ENCODE measurements at regions not wholly inside any gene's neighbourhood (a gene's known extent, or its start where the extent isn't known, plus 50 kb on each side); places are given as distances from the start of the nearest gene placed in this dataset.

DNA sequence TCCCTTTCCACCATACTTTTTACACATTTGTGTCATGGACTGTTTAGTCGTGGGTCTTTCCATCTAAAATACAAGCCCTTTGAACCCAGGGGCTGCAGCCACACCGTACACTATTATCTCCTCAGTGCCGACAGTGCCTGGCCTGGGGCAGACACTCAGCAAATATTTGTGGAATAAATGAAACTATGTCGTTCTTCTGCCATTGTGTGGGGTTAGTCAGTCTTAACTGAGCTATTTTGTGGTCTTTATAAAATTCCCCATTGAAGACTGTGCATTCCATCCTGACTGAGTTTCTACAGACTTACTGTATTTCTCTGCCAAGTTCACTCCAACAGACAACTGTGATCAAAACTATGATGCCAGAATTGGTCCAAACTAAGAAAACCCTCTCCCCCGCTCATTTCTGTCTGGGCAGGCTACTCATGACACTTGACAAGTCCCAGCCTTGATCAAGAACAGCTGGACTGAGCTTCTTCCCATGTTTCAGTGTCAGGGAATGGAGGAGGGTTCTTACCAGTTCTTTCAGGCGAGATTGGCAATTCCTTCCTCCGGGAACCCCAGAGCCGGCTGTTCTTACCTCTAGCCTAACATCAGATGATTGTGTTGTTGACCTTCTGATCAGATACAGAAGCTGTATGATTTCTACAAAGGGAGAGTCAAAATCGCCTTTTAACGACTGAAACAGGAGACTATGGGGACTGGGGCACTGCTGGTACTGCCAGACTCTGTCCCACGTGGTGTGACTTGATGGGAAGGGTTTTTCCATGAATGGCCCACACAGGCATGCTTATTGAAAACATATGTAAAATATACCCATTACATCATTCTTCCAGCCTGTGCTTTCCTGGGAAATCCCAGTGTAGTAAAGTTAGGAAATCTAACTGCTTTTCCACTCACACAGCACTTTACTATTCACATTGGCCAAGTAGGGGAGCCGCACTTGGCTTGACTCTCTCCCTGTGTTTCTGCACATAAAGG lies 77.4 kb upstream of the NPAS2 start:
- Histone ChIP-seq H2AFZ (ENCODE audit: low read length) (no peak overlapping the region), H4K20me1 (ENCODE audit: insufficient read depth, low read length) (no peaks in the 10 kb centered on the region), H3K27me3 (ENCODE audit: insufficient read depth, low read length) (no peaks in the 10 kb centered on the region), H3K4me3 (ENCODE audit: insufficient read depth, low read length) (peak overlapping the region; percentile 36), H3K27ac (ENCODE audit: low read depth, low read length) (peak overlapping the region; percentile 99), H3K79me2 (ENCODE audit: insufficient read depth, low read length) (no peaks in the 10 kb centered on the region), H3K4me2 (ENCODE audit: insufficient read depth, low read length) (peak overlapping the region; percentile 71), H3K9me3 (ENCODE audit: low read depth, low read length) (no peaks in the 10 kb centered on the region), H3K36me3 (ENCODE audit: insufficient read depth, low read length) (no peaks in the 10 kb centered on the region), H3K4me1 (ENCODE audit: insufficient read depth, low read length) (peaks cover 33% of the 10 kb centered on the region)
- DNase-seq (ENCODE audit: insufficient read length, low spot score, missing footprints) = peak; percentile 82
- no peak for TF ChIP-seq CTCF (IDR thresholded peaks at IDR 0.05; ENCODE audit: extremely low read depth, low read depth, low read length)

DNA sequence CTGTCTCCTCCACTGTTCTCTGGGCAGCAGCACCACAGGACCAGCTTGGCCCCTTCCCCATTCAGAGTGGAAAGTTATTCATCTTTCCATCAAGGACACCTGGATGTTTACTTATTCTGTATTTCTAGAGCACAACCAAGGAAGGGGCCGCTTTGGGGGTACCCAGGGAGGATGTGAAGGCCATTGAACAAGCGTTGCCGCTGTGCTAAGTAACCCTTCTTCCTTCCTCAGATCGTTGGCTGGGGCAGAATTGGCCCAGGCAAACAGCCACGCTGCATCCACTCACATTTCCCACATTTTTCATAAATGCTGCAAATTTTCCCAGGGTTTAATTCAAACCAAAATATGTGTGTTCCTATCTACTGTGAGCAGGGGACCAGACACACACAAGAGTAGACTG lies 76.2 kb upstream of the NPAS2 start:
- H3K27ac ChIP-seq (ENCODE audit: low read depth, low read length) = peak overlapping the region; percentile 99
- H3K4me2 ChIP-seq (ENCODE audit: insufficient read depth, low read length) = no peak overlapping the region
- no peaks in the 10 kb centered on the region for H3K79me2 ChIP-seq (ENCODE audit: insufficient read depth, low read length)

GRCh38 chr2:100744184-100744583 lies 75.8 kb upstream of the NPAS2 start:
- Histone ChIP-seq H3K27me3 (ENCODE audit: insufficient read depth, low read length) (no peaks in the 10 kb centered on the region), H4K20me1 (ENCODE audit: insufficient read depth, low read length) (no peaks in the 10 kb centered on the region), H3K79me2 (ENCODE audit: insufficient read depth, low read length) (no peaks in the 10 kb centered on the region), H3K36me3 (ENCODE audit: insufficient read depth, low read length) (no peaks in the 10 kb centered on the region), H3K4me3 (ENCODE audit: insufficient read depth, low read length) (no peak overlapping the region), H3K4me2 (ENCODE audit: insufficient read depth, low read length) (no peak overlapping the region), H3K27ac (ENCODE audit: low read depth, low read length) (peak overlapping the region; percentile 0), H3K4me1 (ENCODE audit: insufficient read depth, low read length) (peaks cover 46% of the 10 kb centered on the region), H2AFZ (ENCODE audit: low read length) (no peak overlapping the region), H3K9me3 (ENCODE audit: low read depth, low read length) (no peaks in the 10 kb centered on the region)
- no peak for TF ChIP-seq CTCF (IDR thresholded peaks at IDR 0.05; ENCODE audit: extremely low read depth, low read depth, low read length)
- no peak for DNase-seq (ENCODE audit: insufficient read length, low spot score, missing footprints)

More for the DNA sequence above, 76.2 kb upstream of the NPAS2 start:
- Histone ChIP-seq H3K4me1 (ENCODE audit: insufficient read depth, low read length) (peaks cover 45% of the 10 kb centered on the region), H2AFZ (ENCODE audit: low read length) (no peak overlapping the region), H3K27me3 (ENCODE audit: insufficient read depth, low read length) (no peaks in the 10 kb centered on the region), H4K20me1 (ENCODE audit: insufficient read depth, low read length) (no peaks in the 10 kb centered on the region), H3K4me3 (ENCODE audit: insufficient read depth, low read length) (no peak overlapping the region), H3K36me3 (ENCODE audit: insufficient read depth, low read length) (no peaks in the 10 kb centered on the region), H3K9me3 (ENCODE audit: low read depth, low read length) (no peaks in the 10 kb centered on the region)
- DNase-seq (ENCODE audit: insufficient read length, low spot score, missing footprints) = no peak
- TF ChIP-seq CTCF (IDR thresholded peaks at IDR 0.05; ENCODE audit: extremely low read depth, low read depth, low read length) = no peak

DNA sequence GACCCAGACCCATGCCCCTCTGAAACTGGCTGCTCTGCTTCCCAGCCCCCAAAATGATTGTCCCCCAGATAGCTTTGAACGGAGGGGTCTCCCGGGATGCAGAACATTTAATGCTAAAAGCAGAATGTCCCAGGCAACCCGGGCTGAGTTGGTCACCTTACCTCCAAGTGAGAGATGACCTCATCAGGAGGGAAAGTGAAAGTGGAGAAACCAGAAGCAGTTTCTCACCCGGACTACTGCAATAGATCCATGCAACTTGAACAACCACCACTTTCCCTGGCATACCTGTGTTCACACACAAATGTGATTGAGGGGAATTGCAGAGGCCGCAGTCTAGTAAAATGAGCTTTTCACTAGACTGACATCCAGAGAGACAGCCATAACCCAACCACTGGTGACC lies 75.3 kb upstream of the NPAS2 start:
- TF ChIP-seq CTCF (IDR thresholded peaks at IDR 0.05; ENCODE audit: extremely low read depth, low read depth, low read length) = no peak
- Histone ChIP-seq H3K4me1 (ENCODE audit: insufficient read depth, low read length) (peaks cover 46% of the 10 kb centered on the region), H3K9me3 (ENCODE audit: low read depth, low read length) (no peaks in the 10 kb centered on the region), H3K27ac (ENCODE audit: low read depth, low read length) (peak overlapping the region; percentile 20), H3K27me3 (ENCODE audit: insufficient read depth, low read length) (no peaks in the 10 kb centered on the region), H3K79me2 (ENCODE audit: insufficient read depth, low read length) (no peaks in the 10 kb centered on the region), H3K4me3 (ENCODE audit: insufficient read depth, low read length) (no peak overlapping the region), H3K4me2 (ENCODE audit: insufficient read depth, low read length) (peak overlapping the region; percentile 46), H3K36me3 (ENCODE audit: insufficient read depth, low read length) (no peaks in the 10 kb centered on the region), H2AFZ (ENCODE audit: low read length) (peak overlapping the region; percentile 62), H4K20me1 (ENCODE audit: insufficient read depth, low read length) (no peaks in the 10 kb centered on the region)
- peak; percentile 76 for DNase-seq (ENCODE audit: insufficient read length, low spot score, missing footprints)

Data from osteoblast (primary cell).